SK-N-SH (cell line): ENCODE measurements at regions not wholly inside any gene's neighbourhood (a gene's known extent, or its start where the extent isn't known, plus 50 kb on each side); places are given as distances from the start of the nearest gene placed in this dataset.

Experiments
- CTCF ChIA-PET: fragments of 300-600, 350-600 bp; formaldehyde crosslinking; extraction: SDS; loops from one replicate; lab custom pipeline; 2021; lab: Yijun Ruan, JAX
- POLR2A ChIA-PET: fragments of 350-600 bp; sonication (Branson Sonifier 250); formaldehyde crosslinking; extraction: SDS; loops from one replicate; lab custom pipeline; 2020; ENCODE audit warnings: antibody characterized with exemption, inconsistent platforms; lab: Yijun Ruan, JAX
- DNase-seq: peaks from one replicate; pipeline ENCODE4 v3.0.0; 2012
- H2AFZ ChIP-seq: fragments of 200-600 bp; sonication (generic); 2 replicates; pipeline ENCODE4 v1.8.1; 2016; ENCODE audit warnings: antibody characterized with exemption, mild to moderate bottlenecking, low read depth
- H3F3A ChIP-seq: fragments of 200-600 bp; sonication (generic); replicated peaks from 2 replicates; pipeline ENCODE3; 2016; ENCODE audit warnings: antibody characterized with exemption, mild to moderate bottlenecking; ENCODE audit not compliant: insufficient read depth
- H3K27ac ChIP-seq, 2 experiments: fragments of 200-500 bp in 1 of 2; fragments of 200-600 bp in 1 of 2; sonication (Bioruptor generic) in 1 of 2; sonication (generic), shearing (Covaris generic) in 1 of 2; 2 replicates each; pipeline versions ENCODE4 v1.5.1 to v1.6.1; 2014 to 2016; ENCODE audit warnings: low read depth in 2 of 2, inconsistent platforms in 1 of 2, low read length in 1 of 2, mild to moderate bottlenecking in 1 of 2, mixed read lengths in 1 of 2
- H3K27me3 ChIP-seq: fragments of 200-600 bp; sonication (generic), shearing (Covaris generic); 2 replicates; pipeline ENCODE4 v1.6.1; 2016; ENCODE audit warnings: mixed run types; ENCODE audit not compliant: insufficient read depth
- H3K36me3 ChIP-seq, 2 experiments: fragments of 200-500 bp in 1 of 2; fragments of 200-600 bp in 1 of 2; sonication (Bioruptor generic) in 1 of 2; sonication (generic) in 1 of 2; replicated peaks in 1 of 2; 2 replicates each; pipeline versions ENCODE3 to v1.5.1; 2014 to 2016; ENCODE audit warnings: low read length in 1 of 2, mild to moderate bottlenecking in 1 of 2; ENCODE audit not compliant: insufficient read depth in 2 of 2, control insufficient read depth in 1 of 2
- H3K4me1 ChIP-seq, 2 experiments: fragments of 200-500 bp in 1 of 2; fragments of 200-600 bp in 1 of 2; sonication (Bioruptor generic) in 1 of 2; sonication (generic), shearing (Covaris generic) in 1 of 2; 2 replicates each; pipeline versions ENCODE4 v1.5.1 to v1.6.1; 2014 to 2016; ENCODE audit warnings: low read depth in 1 of 2, low read length in 1 of 2, mixed run types in 1 of 2; ENCODE audit not compliant: insufficient read depth in 2 of 2, control insufficient read depth in 1 of 2
- H3K4me2 ChIP-seq: fragments of 200-600 bp; sonication (generic), shearing (Covaris generic); 2 replicates; pipeline ENCODE4 v1.6.1; 2017; ENCODE audit warnings: mixed run types
- H3K4me3 ChIP-seq, 2 experiments: fragments of 200-500 bp in 1 of 2; fragments of 200-600 bp in 1 of 2; sonication (Bioruptor generic) in 1 of 2; sonication (generic), shearing (Covaris generic) in 1 of 2; 2 replicates each; pipeline versions ENCODE4 v1.5.1 to v1.8.1; 2014 to 2016; ENCODE audit warnings: low read depth in 2 of 2, inconsistent platforms in 1 of 2, low read length in 1 of 2, mild to moderate bottlenecking in 1 of 2, mixed read lengths in 1 of 2, moderate library complexity in 1 of 2
- H3K79me2 ChIP-seq: fragments of 200-600 bp; sonication (generic); 2 replicates; pipeline ENCODE4 v1.8.1; 2017; ENCODE audit warnings: mild to moderate bottlenecking; ENCODE audit not compliant: insufficient read depth
- H3K9ac ChIP-seq: fragments of 200-600 bp; sonication (generic); 2 replicates; pipeline ENCODE4 v1.6.1; 2017; ENCODE audit warnings: mixed run types
- H3K9me2 ChIP-seq: fragments of 200-600 bp; sonication (generic); 2 replicates; pipeline ENCODE4 v1.6.1; 2017; ENCODE audit warnings: mixed run types
- H3K9me3 ChIP-seq: fragments of 200-600 bp; sonication (generic); 2 replicates; pipeline ENCODE4 v1.6.1; 2017; ENCODE audit warnings: mixed run types, mild to moderate bottlenecking, moderate library complexity
- H4K20me1 ChIP-seq: fragments of 200-600 bp; sonication (generic); 2 replicates; pipeline ENCODE4 v1.6.1; 2017; ENCODE audit warnings: mild to moderate bottlenecking, mixed run types; ENCODE audit not compliant: insufficient read depth
- CHD2 ChIP-seq: fragments of 150-350 bp; IDR thresholded peaks from 2 replicates; pipeline ENCODE4 v1.6.1; 2018; ENCODE audit warnings: low read length; ENCODE audit not compliant: partially characterized antibody
- CTCF ChIP-seq: fragments of 200-600 bp; sonication (generic); IDR thresholded peaks from 2 replicates; pipeline ENCODE4 v1.6.1; 2017; ENCODE audit warnings: antibody characterized with exemption, mild to moderate bottlenecking, moderate library complexity
- ELF1 ChIP-seq: IDR thresholded peaks from 2 replicates; pipeline ENCODE4 v1.4.0; 2012
- EP300 ChIP-seq, 2 experiments: IDR thresholded peaks; 2 replicates each; pipeline versions ENCODE4 v1.4.0 to v1.6.1; 2012; ENCODE audit warnings: borderline replicate concordance in 1 of 2, low read depth in 1 of 2, low read length in 1 of 2
- EZH2phosphoT487 ChIP-seq: fragments of 200-600 bp; sonication (generic); IDR thresholded peaks from 2 replicates; pipeline ENCODE4 v1.6.1; 2017; ENCODE audit warnings: low read depth, mixed run types, mild to moderate bottlenecking, antibody characterized with exemption, moderate library complexity, borderline replicate concordance
- FOSL2 ChIP-seq: IDR thresholded peaks from 2 replicates; pipeline ENCODE4 v1.4.0; 2012; ENCODE audit warnings: low read depth, mild to moderate bottlenecking, moderate library complexity, borderline replicate concordance
- FOXM1 ChIP-seq: IDR thresholded peaks from 2 replicates; pipeline ENCODE4 v1.4.0; 2012; ENCODE audit warnings: low read depth, mild to moderate bottlenecking
- GATA2 ChIP-seq: sonication (generic); formaldehyde crosslinking; IDR thresholded peaks from 2 replicates; pipeline ENCODE4 v1.5.0; 2020; ENCODE audit warnings: mild to moderate bottlenecking, missing genetic modification reagents
- JUND ChIP-seq: IDR thresholded peaks from 2 replicates; pipeline ENCODE4 v1.4.0; 2012
- MEF2A ChIP-seq: IDR thresholded peaks from 2 replicates; pipeline ENCODE4 v1.4.0; 2012; ENCODE audit warnings: low read depth, borderline replicate concordance
- MXI1 ChIP-seq: IDR thresholded peaks from 2 replicates; pipeline ENCODE4 v1.6.1; 2012; ENCODE audit warnings: mild to moderate bottlenecking, low read depth, low read length, improper control_type of control experiment
- POLR2AphosphoS5 ChIP-seq: IDR thresholded peaks from 2 replicates; pipeline ENCODE4 v1.6.1; 2012; ENCODE audit warnings: low read depth, low read length
- RFX5 ChIP-seq: IDR thresholded peaks from 2 replicates; pipeline ENCODE4 v1.6.1; 2012; ENCODE audit warnings: mild to moderate bottlenecking, improper control_type of control experiment, low read length
- RXRA ChIP-seq: IDR thresholded peaks from 2 replicates; pipeline ENCODE4 v1.4.0; 2012; ENCODE audit warnings: low read depth, mild to moderate bottlenecking, borderline replicate concordance
- SIN3A ChIP-seq: IDR thresholded peaks from 2 replicates; pipeline ENCODE4 v1.6.1; 2012; ENCODE audit warnings: low read depth, mild to moderate bottlenecking, low read length, moderate library complexity, borderline replicate concordance
- TAF1 ChIP-seq: IDR thresholded peaks from 2 replicates; pipeline ENCODE4 v1.6.1; 2012; ENCODE audit warnings: low read depth, mild to moderate bottlenecking, low read length, moderate library complexity, borderline replicate concordance
- TCF12 ChIP-seq: IDR thresholded peaks from 2 replicates; pipeline ENCODE4 v1.4.0; 2012
- YY1 ChIP-seq: IDR thresholded peaks from 2 replicates; pipeline ENCODE4 v1.4.0; 2012; ENCODE audit warnings: low read depth, mild to moderate bottlenecking
- WGBS: methylation state at CpG from one replicate; pipeline ENCODE4 v1.1.6; 2017; ENCODE audit warnings: low lambda C conversion rate; 5-methylcytosine and 5-hydroxymethylcytosine counted together
- TF ChIP-seq, protein P1 (sequence below): IDR thresholded peaks from 2 replicates; pipeline ENCODE4; 2012
- TF ChIP-seq, protein P2 (sequence below): IDR thresholded peaks from 2 replicates; pipeline ENCODE4 v1.6.1; 2012; ENCODE audit warnings: mild to moderate bottlenecking, low read depth, low read length, moderate library complexity
- TF ChIP-seq, protein P3 (sequence below): fragments of 150-350 bp; IDR thresholded peaks from 2 replicates; pipeline ENCODE4 v1.6.1; 2017; ENCODE audit warnings: antibody characterized with exemption, low read length, low read depth, borderline replicate concordance
- TF ChIP-seq, protein P4 (sequence below): IDR thresholded peaks from 2 replicates; pipeline ENCODE4 v1.4.0; 2012; ENCODE audit warnings: low read depth, borderline replicate concordance

- TF ChIP-seq CHD2 (no peak), TAF1 (no peak), JUND (no peak), GATA2 (CRISPR knock-in tag) (no peak), CTCF (no peak), FOSL2 (no peak), POLR2AphosphoS5 (no peak), MXI1 (no peak), MEF2A (no peak), ELF1 (no peak), YY1 (no peak), EZH2phosphoT487 (no peak)
- TF ChIP-seq, protein P1, sequence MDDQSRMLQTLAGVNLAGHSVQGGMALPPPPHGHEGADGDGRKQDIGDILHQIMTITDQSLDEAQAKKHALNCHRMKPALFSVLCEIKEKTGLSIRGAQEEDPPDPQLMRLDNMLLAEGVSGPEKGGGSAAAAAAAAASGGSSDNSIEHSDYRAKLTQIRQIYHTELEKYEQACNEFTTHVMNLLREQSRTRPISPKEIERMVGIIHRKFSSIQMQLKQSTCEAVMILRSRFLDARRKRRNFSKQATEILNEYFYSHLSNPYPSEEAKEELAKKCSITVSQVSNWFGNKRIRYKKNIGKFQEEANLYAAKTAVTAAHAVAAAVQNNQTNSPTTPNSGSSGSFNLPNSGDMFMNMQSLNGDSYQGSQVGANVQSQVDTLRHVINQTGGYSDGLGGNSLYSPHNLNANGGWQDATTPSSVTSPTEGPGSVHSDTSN: no peak
- TF ChIP-seq, protein P2, sequence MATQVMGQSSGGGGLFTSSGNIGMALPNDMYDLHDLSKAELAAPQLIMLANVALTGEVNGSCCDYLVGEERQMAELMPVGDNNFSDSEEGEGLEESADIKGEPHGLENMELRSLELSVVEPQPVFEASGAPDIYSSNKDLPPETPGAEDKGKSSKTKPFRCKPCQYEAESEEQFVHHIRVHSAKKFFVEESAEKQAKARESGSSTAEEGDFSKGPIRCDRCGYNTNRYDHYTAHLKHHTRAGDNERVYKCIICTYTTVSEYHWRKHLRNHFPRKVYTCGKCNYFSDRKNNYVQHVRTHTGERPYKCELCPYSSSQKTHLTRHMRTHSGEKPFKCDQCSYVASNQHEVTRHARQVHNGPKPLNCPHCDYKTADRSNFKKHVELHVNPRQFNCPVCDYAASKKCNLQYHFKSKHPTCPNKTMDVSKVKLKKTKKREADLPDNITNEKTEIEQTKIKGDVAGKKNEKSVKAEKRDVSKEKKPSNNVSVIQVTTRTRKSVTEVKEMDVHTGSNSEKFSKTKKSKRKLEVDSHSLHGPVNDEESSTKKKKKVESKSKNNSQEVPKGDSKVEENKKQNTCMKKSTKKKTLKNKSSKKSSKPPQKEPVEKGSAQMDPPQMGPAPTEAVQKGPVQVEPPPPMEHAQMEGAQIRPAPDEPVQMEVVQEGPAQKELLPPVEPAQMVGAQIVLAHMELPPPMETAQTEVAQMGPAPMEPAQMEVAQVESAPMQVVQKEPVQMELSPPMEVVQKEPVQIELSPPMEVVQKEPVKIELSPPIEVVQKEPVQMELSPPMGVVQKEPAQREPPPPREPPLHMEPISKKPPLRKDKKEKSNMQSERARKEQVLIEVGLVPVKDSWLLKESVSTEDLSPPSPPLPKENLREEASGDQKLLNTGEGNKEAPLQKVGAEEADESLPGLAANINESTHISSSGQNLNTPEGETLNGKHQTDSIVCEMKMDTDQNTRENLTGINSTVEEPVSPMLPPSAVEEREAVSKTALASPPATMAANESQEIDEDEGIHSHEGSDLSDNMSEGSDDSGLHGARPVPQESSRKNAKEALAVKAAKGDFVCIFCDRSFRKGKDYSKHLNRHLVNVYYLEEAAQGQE: no peak
These were observed 342.2 kb upstream of the DYNLRB2 start (continued) for GRCh38 chr16:80198311-80199299.

DNA sequence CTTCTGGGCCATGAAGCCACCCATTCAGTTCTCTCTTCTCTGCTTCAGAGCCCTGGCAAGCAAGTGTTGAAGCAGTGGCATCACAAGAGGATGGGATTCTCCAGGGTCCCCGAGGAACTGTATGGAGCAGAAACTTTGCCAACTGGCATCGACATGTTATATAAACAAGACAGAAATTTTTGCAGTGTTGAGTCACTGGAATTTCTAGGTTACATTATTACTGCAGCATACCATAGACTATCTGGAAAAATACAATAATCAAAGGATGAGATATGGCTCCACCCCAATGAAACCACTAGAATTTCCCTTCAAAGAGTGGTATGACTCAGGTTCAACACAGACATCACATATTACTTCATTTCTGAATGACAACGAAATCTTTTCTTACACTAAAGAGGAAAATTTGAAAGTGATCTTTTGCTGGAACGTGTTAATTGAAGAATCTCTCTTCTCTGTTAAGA is 343.0 kb upstream of the DYNLRB2 start:
- Histone ChIP-seq H3K36me3 (no peaks in the 10 kb centered on the region), H3K9me3 (no peaks in the 10 kb centered on the region), H3K27ac (no peak overlapping the region), H3K4me1 (no peaks in the 10 kb centered on the region), H3K4me2 (no peak overlapping the region), H3K9me2 (no peaks in the 10 kb centered on the region), H4K20me1 (no peaks in the 10 kb centered on the region), H2AFZ (no peak overlapping the region), H3K27me3 (no peaks in the 10 kb centered on the region), H3K79me2 (no peaks in the 10 kb centered on the region), H3F3A (no peaks in the 10 kb centered on the region), H3K4me3 (no peak overlapping the region), H3K9ac (no peak overlapping the region)
- CTCF ChIA-PET: interaction anchor here (1.9 kb wide), 1 partner anchor 18 kb away, joined by 6 read pairs; no protein-coding TSS in a partner anchor
- 18% methylated on average over 4 of the region's 4 CpGs for WGBS
- no peak for DNase-seq
- POLR2A ChIA-PET: no interaction called here
- TF ChIP-seq ELF1 (no peak), TCF12 (no peak), RFX5 (no peak), FOXM1 (no peak), EP300 (IDR thresholded peaks at IDR 0.05; ENCODE audit: borderline replicate concordance in 1 of 2, low read depth in 1 of 2, low read length in 1 of 2) (no peak), MXI1 (no peak), GATA2 (CRISPR knock-in tag) (no peak), RXRA (no peak), SIN3A (no peak)
- TF ChIP-seq, protein P3, sequence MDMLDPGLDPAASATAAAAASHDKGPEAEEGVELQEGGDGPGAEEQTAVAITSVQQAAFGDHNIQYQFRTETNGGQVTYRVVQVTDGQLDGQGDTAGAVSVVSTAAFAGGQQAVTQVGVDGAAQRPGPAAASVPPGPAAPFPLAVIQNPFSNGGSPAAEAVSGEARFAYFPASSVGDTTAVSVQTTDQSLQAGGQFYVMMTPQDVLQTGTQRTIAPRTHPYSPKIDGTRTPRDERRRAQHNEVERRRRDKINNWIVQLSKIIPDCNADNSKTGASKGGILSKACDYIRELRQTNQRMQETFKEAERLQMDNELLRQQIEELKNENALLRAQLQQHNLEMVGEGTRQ: no peak
- TF ChIP-seq, protein P4, sequence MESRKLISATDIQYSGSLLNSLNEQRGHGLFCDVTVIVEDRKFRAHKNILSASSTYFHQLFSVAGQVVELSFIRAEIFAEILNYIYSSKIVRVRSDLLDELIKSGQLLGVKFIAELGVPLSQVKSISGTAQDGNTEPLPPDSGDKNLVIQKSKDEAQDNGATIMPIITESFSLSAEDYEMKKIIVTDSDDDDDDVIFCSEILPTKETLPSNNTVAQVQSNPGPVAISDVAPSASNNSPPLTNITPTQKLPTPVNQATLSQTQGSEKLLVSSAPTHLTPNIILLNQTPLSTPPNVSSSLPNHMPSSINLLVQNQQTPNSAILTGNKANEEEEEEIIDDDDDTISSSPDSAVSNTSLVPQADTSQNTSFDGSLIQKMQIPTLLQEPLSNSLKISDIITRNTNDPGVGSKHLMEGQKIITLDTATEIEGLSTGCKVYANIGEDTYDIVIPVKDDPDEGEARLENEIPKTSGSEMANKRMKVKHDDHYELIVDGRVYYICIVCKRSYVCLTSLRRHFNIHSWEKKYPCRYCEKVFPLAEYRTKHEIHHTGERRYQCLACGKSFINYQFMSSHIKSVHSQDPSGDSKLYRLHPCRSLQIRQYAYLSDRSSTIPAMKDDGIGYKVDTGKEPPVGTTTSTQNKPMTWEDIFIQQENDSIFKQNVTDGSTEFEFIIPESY: no peak
